Vagina (tissue), 2 donors: ENCODE measurements at regions not wholly inside any gene's neighbourhood (a gene's known extent, or its start where the extent isn't known, plus 50 kb on each side); places are given as distances from the start of the nearest gene placed in this dataset.

Source experiments
- CTCF ChIP-seq, 3 experiments: fragments of 450-650 bp in 2 of 3; fragments of 200-600 bp in 1 of 3; sonication (generic) in 1 of 3; IDR thresholded peaks; one replicate each; pipeline ENCODE4 v1.5.1; 2017 to 2019; ENCODE audit warnings: antibody characterized with exemption in 3 of 3, mild to moderate bottlenecking in 2 of 3, moderate library complexity in 2 of 3
- POLR2A ChIP-seq, 2 donors: fragments of 450-650 bp; IDR thresholded peaks; one replicate each; pipeline ENCODE4 v1.6.1; 2017; ENCODE audit warnings: antibody characterized with exemption in 2 of 2, mild to moderate bottlenecking in 2 of 2, moderate library complexity in 2 of 2
- POLR2AphosphoS5 ChIP-seq, 2 donors: sonication (generic); formaldehyde crosslinking; IDR thresholded peaks; one replicate each; pipeline ENCODE4 v1.9.0; 2017; ENCODE audit warnings: antibody characterized with exemption in 2 of 2, mild to moderate bottlenecking in 2 of 2, low read depth in 1 of 2; ENCODE audit not compliant: insufficient read depth in 1 of 2

- TF ChIP-seq POLR2A (IDR thresholded peaks at IDR 0.05) (no peak), CTCF (IDR thresholded peaks at IDR 0.05) (no peak), POLR2AphosphoS5 (IDR thresholded peaks at IDR 0.05; ENCODE audit: insufficient read depth in 1 of 2, low read depth in 1 of 2) (no peak)
Measured at GRCh38 chrX:39965051-39965573, 132.6 kb downstream of the BCOR start.
